Left colon (tissue), 2 donors: ENCODE measurements at regions not wholly inside any gene's neighbourhood (a gene's known extent, or its start where the extent isn't known, plus 50 kb on each side); places are given as distances from the start of the nearest gene placed in this dataset.
"Not testable (repeated sequence)": the region's sequence is repeated elsewhere in the genome, so short reads cannot be mapped to it uniquely, and the experiment has no call there.

ENCODE experiments used
- ATAC-seq: fragments of 200-7000 bp; cut with Tn5 transposase; one replicate; pipeline ENCODE4 v1.9.1; 2020; ENCODE audit warnings: mild to moderate bottlenecking, moderate library complexity
- DNase-seq, 2 donors: peaks; one replicate each; pipeline ENCODE4 v3.0.0-alpha.2; 2020
- intact Hi-C, 2 donors: fragments of 100-400 bp; cut with DNase I in 1 of 2; cut with micrococcal nuclease in 1 of 2; formaldehyde crosslinking; loops; one replicate each; pipeline versions ENCODE4 v1.11.2 to v1.14.0; 2022; cut with DNase I, micrococcal nuclease
- donor health status: DM: no; HTN: no; CAD: no.
- donor health status: DM: yes; HTN: yes; CAD: no.

- not testable (repeated sequence) for ATAC-seq, DNase-seq
These were observed 101.7 kb upstream of the PGR start for GRCh38 chr11:101231207-101231834.

DNA sequence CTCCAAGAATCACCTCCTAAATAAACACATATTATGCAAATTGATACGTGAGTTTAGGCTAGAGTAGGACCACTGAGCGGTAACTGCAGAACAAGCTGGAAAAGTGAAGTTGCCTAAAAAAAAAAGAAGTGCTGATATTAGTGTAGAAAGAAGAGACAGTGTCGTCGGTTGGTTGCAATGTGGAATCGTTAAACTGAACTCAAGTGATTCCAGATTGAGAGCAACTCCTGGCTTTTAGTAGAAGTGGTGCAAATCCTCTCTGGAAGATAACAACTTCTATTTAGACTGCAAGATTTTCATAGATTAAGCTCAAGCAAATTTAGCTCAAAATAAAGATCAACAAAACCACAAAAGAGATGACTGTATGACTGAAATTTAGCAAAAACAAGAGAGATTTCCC, 97.0 kb upstream of the PGR start:
- intact Hi-C loops: no loop called here
- ATAC-seq (no peak), DNase-seq (no peak)

More at GRCh38 chr11:101231207-101231834, 101.7 kb upstream of the PGR start:
- intact Hi-C loops: not testable (repeated sequence)

DNA sequence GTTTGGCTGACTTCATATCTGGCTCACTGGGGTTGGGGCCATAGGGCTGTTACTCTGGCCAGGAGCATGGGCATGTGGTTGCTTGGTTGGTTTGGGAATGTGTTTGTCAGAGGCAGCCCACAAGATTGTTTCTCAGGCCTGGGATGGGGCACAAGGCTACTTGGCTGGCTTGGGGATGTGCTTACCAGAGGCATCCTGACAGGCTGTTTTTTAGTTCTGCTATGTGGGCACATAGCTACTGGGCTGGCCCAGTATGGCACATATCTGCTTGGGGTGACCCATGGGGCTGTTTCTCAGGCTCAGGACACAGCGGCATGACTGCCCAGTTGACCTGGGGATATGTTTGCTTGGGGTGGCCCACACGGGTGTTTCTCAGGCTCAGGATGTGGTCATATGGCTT, 94.6 kb upstream of the PGR start:
- intact Hi-C loops: no loop called here

DNA sequence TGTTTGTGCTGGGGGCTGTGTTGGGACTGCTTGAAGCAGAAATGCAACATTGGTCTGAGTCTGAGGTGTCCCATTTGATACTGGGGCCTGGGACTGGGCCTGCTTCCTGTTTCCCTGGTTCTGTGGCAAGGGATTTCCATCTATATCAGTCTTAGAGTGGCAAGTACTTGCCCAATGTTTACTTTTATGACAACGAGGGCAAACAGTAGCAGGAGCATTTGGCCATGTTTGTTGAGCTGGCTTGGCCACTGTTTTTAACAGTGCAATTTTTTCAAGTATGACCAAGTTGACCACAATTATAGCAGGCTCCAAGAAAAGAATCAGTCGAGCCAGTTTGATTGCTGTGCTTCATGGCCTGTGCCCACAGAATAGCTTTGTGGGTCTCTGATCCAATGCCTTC, 88.5 kb upstream of the PGR start:
- ATAC-seq, DNase-seq, intact Hi-C loops: not testable (repeated sequence)

More for the DNA sequence above, 94.6 kb upstream of the PGR start:
- DNase-seq: no peak
- ATAC-seq: no peak

- not testable (repeated sequence) for ATAC-seq, DNase-seq
These were observed 86.5 kb upstream of the PGR start for GRCh38 chr11:101216091-101216490.

GRCh38 chr11:101215069-101215468, 85.5 kb upstream of the PGR start:
- DNase-seq: no peak
- no peak for ATAC-seq
- intact Hi-C loops: no loop called here

More at GRCh38 chr11:101216091-101216490, 86.5 kb upstream of the PGR start:
- intact Hi-C loops: not testable (repeated sequence)

DNA sequence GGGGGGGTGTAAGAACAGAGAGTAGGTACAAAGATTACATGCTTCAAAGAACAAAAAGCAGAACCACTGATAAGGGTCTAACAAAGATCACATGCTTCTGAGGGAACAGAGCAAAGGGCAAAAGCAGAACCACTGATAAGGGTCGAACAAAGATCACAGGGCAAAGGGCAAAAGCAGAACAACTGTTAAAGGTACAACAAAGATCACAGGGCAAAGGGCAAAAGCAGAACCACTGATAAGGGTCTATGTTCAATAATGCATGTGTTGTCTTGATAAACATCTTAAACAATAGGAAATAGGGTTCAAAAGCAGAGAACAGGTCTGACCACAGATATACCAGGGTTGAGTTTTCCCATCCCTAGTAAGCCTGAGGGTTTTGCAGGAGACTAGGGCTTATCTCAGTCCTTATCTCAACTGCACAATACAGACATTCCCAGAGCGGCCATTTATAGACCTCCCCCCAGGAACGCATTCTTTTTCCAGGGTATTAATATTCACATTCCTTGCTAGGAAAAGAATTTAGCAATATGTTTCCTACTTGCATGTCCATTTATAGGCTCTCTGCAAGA, 81.9 kb upstream of the PGR start:
- DNase-seq: no peak
- intact Hi-C loops: no loop called here
- ATAC-seq: no peak

- DNase-seq (no peak), ATAC-seq (no peak)
- intact Hi-C loops: no loop called here
These were observed 73.0 kb upstream of the PGR start for GRCh38 chr11:101202614-101203013.

DNA sequence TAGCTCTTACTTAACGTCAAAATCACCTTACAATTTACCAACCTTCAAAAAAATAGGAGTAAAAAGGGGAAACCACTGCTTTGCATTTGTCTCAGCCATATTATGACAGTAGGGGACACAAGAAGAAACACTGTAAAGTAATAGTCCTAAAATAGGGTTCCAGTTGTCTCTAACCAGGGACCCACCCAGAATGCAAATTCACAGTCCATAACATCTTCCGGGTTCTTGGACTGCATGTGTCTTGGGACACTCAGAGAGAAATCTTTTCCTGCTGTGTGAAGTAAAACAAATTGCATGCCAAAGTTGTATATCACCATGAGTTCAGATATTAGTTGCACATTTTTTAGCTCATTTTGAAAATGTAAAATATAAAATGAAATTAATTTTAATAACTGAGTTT, 69.8 kb upstream of the PGR start:
- ATAC-seq (peak; percentile 58), DNase-seq (no peak)
- intact Hi-C loops: no loop called here

GRCh38 chr11:101195294-101195693, 65.7 kb upstream of the PGR start:
- ATAC-seq: peak; percentile 97
- intact Hi-C loops: no loop called here

DNA sequence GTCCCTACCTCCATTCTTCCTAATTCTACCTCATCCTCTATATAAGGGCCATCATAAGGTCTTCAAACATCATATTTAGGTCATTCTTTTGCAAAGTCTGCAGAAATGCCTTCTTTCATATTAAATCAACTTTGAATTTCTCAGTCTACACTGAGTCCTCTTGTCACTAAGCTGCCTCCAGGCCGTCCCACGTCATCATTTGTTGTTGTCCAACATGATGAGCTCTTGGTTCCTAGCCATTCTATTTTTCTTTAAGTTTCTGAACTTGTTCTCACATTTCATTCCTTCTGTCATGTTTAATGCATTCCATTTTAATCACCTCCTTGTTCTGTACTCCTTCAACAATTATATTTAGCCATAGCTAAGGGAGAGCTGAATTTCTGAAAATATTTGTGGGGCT, 59.2 kb upstream of the PGR start:
- no peak for DNase-seq
- intact Hi-C loops: no loop called here
- ATAC-seq: no peak

More at GRCh38 chr11:101195294-101195693, 65.7 kb upstream of the PGR start:
- no peak for DNase-seq

- intact Hi-C loops: no loop called here
- ATAC-seq (no peak), DNase-seq (no peak)
These were observed 58.6 kb upstream of the PGR start for GRCh38 chr11:101188173-101188572.

DNA sequence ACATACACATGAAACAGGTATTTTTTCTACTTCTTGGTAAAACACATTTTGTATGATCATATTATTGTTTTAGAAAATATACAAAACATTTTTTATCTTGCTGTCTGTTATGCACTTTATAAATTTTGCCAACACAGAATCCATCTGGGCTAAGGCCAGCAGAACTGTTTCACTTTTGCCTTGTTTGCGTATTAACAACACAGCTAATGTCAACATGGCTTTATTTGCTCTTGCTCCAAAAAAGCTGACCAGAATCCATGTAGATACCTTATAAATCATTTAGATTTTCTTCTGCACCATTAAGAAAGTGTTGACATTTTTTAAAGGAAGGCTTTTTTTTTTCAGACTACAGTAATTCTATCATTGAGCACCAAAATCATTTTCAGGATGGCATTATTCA, 58.1 kb upstream of the PGR start:
- intact Hi-C loops: no loop called here
- DNase-seq: no peak
- ATAC-seq: no peak

DNA sequence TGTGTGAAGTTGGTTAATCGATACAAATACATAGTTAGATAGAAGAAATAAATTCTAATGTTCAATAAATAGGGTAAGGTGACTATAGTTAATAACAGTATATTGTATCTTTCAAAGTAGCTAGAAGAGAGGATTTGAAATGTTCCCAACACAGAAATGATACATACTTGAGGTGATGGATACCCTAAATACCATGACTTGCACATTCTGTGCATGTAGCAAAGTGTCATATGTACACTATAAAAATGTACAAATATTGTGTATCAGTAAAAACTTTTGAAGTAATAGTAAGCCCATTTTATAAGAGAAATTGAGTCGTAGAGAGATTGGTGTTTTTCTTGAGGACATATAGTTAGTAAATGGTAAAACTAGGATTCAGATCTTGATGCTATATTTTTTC, 56.4 kb upstream of the PGR start:
- intact Hi-C loops: no loop called here
- DNase-seq: no peak

DNA sequence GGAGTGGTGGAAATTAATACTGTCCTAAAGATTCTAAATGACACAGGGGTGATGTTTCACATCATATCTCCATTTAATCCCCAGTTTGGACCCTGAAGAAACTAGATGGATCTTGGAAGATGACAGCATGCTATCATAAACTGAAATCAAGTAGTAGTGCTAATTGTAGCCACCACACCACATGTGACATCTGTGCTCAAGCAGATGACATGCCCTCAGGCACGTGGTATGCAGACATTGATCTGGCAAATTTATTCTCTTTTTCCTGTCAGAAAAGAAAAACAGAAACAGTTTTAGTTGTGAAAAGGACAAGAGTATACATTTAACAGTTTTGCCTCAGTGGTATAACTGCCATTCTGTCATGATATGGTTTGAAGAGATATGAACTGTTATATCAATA, 52.9 kb upstream of the PGR start:
- intact Hi-C loops: no loop called here
- ATAC-seq: no peak
- DNase-seq: no peak

More for the DNA sequence above, 56.4 kb upstream of the PGR start:
- ATAC-seq: no peak

- no peak for ATAC-seq
- DNase-seq: no peak
- intact Hi-C loops: no loop called here
These were observed 50.9 kb upstream of the PGR start for GRCh38 chr11:101180481-101180880.
